HG02678 (cell line): ENCODE measurements at regions not wholly inside any gene's neighbourhood (a gene's known extent, or its start where the extent isn't known, plus 50 kb on each side); places are given as distances from the start of the nearest gene placed in this dataset.

Experiments used
- ATAC-seq: cut with Tn5 transposase; IDR thresholded peaks from one replicate; pipeline ENCODE4 v1.9.1; 2021; ENCODE audit warnings: mild to moderate bottlenecking, moderate library complexity; ENCODE audit not compliant: unreplicated experiment

GRCh38 chr9:81394881-81395675 lies 294.3 kb downstream of the TLE1 start:
- no peak for ATAC-seq

DNA sequence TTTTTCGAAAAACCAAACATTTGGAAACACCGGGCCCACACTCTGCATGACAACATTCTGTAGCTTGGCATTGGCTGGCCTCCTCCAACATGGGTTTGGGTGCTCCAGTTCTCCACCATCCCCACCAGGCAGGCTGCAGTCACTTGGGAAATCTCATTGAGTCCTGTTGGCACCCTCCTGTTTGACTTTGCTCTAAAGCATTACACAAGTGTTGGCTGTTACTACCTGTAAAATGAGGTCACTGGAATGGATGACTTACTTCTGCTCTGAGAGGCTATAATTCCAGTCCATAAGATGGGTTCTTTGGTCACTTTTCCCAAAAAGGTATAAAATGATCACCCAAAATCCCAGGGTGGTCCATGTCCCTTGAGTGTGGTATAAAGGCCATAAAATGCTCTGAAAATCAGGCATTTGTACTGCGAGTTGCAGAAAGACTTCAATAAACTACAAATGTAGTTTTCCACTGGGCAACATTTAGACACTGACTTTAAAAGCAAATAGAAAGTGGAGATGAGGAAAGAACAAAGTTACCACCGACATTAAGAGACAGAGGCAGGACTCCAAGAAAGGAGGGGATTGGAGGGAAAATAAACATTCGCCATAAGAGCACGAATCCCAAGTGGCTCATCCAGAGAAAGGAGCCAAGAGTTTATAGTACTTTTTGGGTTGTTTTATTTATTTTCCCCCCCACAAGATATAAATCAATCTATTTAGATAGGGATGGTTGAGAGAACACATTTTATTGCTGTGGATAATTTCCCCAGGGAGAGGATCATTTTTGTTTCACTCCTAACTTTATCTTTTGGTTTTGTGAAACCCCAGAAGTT lies 295.1 kb downstream of the TLE1 start:
- ATAC-seq: no peak

- ATAC-seq: no peak
These were observed 297.9 kb downstream of the TLE1 start for GRCh38 chr9:81391457-81391825.

DNA sequence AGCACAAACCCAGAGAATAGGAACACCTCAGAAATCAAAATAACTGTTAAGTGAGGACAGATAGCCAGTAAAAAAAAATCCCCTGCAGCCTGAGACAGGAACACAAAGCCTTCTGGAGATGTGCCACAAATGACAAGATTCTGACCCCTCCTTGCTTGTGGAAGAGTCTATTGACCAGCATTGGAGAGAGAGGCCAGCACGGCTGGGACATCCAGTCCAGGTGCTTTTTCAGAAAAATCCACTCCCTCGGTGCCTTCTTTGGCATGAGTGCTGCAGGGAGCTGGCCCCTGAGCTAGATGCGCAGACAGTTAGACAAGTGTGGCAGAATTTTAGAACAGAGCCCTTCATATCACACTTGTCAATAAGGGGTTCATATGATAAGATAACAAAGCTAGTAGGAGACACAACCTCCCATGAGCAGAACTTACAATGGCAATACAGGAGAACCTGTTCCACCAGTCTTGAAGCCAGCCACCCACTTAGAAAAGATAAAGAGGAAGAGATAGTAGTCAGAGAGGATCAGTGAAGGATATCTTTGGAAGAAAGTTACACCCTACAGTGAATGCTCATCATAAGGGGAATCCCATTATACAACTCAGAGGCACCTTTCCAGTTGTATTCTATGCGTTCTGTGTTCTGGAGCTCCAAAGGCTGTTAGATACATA lies 298.4 kb downstream of the TLE1 start:
- ATAC-seq: no peak

GRCh38 chr9:81389569-81389993 lies 299.8 kb downstream of the TLE1 start:
- ATAC-seq: no peak

GRCh38 chr9:81388831-81389230 lies 300.5 kb downstream of the TLE1 start:
- ATAC-seq: no peak

DNA sequence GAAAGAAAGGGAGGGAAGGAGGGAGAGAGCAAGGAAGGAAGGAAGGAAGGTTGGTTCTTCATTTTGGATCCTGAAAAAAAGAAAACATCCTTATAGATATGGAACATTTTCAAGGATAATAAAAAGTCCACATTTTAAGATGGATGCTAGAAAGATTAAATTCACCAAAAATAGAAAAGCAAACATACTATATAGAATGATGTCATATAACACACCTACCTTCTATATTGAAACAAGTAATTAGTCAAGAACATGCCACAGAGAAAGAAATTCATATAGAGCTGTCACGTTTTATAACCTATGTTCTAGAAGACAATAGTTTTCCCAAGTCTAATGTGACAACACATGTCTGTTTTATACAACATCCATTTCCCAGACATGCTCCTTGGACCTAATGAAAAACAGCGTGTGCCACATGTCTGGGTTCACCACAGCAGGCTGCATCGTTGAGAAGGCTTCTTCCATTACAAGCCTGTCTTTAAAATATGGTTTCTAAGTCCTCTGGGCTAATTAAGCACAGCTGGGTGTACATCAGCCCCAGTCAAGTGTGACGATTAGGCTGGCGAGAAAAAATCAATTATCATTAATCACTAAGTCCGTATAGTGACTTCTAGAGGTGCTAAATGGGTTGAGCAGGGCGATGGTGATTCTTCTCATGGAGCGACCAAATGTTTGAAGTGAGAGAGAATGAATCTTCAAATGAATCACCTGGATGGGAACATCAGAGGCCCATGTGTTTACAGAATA lies 301.8 kb downstream of the TLE1 start:
- no peak for ATAC-seq

DNA sequence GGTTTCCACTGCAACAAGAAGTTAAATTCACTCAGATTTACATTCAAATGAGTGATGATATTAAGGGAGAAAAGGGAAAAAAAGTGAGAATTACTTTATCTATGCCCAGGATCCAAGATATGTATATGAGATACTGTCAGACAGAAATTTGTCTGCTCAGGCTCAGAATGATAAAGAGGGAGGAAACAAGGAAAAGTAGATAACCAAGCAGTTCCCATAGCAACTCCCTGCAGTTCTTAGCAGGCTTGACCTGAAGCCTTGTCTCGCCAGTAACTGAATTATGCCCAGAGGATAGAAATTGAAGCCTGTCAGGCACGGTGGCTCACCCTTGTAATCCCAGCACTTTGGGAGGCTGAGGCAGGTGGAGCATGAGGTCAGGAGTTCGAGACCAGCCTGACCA lies 304.4 kb downstream of the TLE1 start:
- ATAC-seq: no peak

GRCh38 chr9:81382281-81382680 lies 307.1 kb downstream of the TLE1 start:
- ATAC-seq: no peak

- ATAC-seq: no peak
These were observed 307.7 kb downstream of the TLE1 start for GRCh38 chr9:81381694-81382093.

GRCh38 chr9:81380504-81381359 lies 308.6 kb downstream of the TLE1 start:
- ATAC-seq: no peak

- no peak for ATAC-seq
These were observed 309.7 kb downstream of the TLE1 start for GRCh38 chr9:81379655-81380054.

- ATAC-seq: no peak
These were observed 311.4 kb downstream of the TLE1 start for GRCh38 chr9:81377921-81378320.

DNA sequence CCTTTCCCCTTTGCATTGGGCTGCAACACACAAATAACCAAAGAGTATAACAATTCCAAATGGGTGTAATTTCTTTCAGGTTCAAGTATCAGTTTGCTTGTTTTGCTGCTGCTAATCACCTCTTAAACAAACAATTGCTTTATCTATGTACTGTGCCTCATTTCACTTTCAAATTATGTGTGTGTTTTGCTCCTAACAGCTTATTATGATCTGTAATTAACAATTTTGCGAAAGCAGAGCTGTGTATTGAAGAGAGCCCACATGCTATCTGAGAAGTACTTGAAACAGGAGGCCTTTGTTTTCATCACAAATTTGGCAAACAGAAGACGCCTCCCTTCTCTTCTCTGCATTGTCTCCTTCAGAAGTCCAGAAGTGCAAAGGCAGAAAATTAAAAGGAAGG lies 312.0 kb downstream of the TLE1 start:
- ATAC-seq: no peak

DNA sequence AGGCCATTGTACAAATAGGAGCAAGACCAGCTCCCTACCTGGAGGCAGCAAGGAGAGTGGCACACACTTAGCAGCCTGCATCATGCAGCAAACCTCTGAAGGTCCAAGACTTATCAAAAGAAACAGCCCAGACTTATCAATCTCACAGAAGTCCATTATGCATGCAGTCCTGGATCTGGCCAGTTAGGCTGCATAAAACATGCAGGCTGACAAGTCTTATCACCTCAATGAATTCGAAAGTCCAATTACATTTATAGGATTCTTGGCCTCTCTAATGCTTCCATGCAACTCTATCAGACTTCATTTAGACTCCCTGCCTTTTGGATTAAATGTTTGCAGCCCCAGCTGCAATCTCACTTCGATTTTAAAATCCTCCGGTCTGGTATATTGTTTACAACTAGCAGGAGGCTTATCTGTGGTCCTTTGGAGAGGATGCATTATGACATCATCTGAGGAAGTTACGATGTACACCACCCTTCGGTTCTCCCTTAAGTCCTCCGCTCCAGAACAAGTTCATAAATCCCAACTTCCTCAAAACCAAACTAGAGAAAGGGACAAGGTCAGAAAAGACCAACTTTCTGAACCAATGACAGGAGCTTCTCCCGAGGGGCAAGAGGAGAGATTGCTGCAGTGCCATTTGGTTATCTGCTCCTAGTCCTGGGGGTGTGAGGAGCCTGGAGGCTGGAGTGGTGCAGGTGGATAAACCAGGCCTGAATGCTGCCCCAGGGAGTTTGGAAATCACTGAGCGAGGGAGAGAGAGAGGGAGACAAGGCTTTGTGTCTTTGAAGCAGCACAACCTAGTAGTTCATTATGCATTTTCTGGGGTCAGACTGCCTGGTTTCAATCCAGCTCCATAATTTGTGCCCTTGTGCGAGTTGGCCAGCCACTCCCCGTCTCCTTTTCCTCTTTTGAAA lies 313.9 kb downstream of the TLE1 start:
- ATAC-seq: no peak

DNA sequence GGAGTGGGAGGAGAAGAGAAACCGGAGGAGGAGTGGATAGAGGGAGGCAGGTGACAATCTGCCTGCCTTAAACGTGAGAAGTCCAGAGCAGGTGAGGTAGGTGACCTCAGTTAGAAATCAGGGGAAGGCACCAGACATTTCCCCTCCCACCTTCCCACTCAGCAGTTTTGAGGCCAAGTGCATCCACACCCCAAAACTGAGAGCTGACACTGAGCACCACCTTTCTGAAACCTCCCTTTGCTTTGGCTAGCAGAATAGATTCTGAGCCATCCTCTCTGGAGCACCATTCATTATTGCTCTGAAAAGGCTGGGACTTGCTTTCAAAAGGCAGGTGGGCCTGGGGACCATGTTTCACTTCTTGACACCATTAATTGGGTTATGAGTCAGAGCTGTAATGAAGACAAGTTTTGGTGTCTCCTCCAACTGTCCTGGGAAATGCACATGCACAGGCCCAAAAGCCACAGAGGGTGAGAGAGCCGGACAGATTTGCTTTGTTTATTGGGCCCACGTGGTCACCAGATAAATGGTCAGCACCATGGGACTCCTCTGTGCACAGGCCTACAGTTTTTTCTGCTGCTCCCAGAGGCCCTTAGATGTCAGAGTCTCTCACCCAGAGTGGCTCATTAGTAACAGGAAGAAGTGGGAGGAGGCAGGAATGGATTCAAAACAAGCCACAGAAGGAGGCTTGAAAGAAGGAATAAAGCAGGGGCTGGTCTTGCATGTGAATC lies 314.7 kb downstream of the TLE1 start:
- ATAC-seq: no peak

DNA sequence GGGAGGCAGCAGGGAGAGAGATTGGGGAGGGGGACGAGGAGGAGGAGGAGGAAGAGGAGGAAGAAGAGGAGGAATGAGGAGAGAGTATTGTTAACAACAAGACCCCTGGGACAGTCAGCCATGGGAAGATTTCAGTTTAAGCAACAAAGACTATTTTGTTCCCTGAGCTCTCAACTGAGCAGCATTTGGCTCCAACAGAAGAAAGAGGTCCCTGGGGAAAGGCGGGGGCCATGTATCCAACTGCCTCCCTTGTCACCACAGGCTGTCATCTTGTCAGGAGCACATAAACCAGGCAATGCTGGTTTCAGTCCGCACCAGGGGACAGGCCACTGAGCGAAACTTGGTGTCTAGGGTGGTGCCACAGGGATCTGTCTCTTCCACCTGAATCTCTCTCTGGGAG lies 316.1 kb downstream of the TLE1 start:
- ATAC-seq: no peak

- ATAC-seq: no peak
These were observed 316.6 kb downstream of the TLE1 start for GRCh38 chr9:81372628-81373191.
